HL-60/S4 treated with retinoic acid at 250 ng/mL for 4 days and 3 days (cell line): ENCODE measurements at regions not wholly inside any gene's neighbourhood (a gene's known extent, or its start where the extent isn't known, plus 50 kb on each side); places are given as distances from the start of the nearest gene placed in this dataset.
"Not testable (repeated sequence)": the region's sequence is repeated elsewhere in the genome, so short reads cannot be mapped to it uniquely, and the experiment has no call there.

Source experiments
- in situ Hi-C: fragments of 300-500 bp; cut with MboI; formaldehyde crosslinking; loops from 2 replicates; pipeline ENCODE4 v1.7.0; 2022; ENCODE audit warnings: low sequenced_read_pairs

- in situ Hi-C loops = loop anchor here (25.0 kb wide), 1 partner anchor 328 kb away; no protein-coding TSS in a partner anchor
These were observed 211.7 kb downstream of the LRRC70 start for GRCh38 chr5:62790348-62790747.

GRCh38 chr5:62786099-62786498 is 207.5 kb downstream of the LRRC70 start:
- in situ Hi-C loops = loop anchor here (25.0 kb wide), 1 partner anchor 324 kb away; no protein-coding TSS in a partner anchor

- in situ Hi-C loops = loop anchor here (25.0 kb wide), 1 partner anchor 323 kb away; no protein-coding TSS in a partner anchor
These were observed 207.0 kb downstream of the LRRC70 start for GRCh38 chr5:62785588-62785987.

GRCh38 chr5:62783374-62784057 is 204.9 kb downstream of the LRRC70 start:
- in situ Hi-C loops = loop anchor here (25.0 kb wide), 1 partner anchor 321 kb away; no protein-coding TSS in a partner anchor

- in situ Hi-C loops = loop anchor here (25.0 kb wide), 1 partner anchor 319 kb away; no protein-coding TSS in a partner anchor
These were observed 202.3 kb downstream of the LRRC70 start for GRCh38 chr5:62780888-62781287.

GRCh38 chr5:62780230-62780629 is 201.6 kb downstream of the LRRC70 start:
- in situ Hi-C loops = loop anchor here (25.0 kb wide), 1 partner anchor 318 kb away; no protein-coding TSS in a partner anchor

GRCh38 chr5:62779010-62779422 is 200.4 kb downstream of the LRRC70 start:
- in situ Hi-C loops = loop anchor here (25.0 kb wide), 1 partner anchor 317 kb away; no protein-coding TSS in a partner anchor

- in situ Hi-C loops = loop anchor here (25.0 kb wide), 1 partner anchor 316 kb away; no protein-coding TSS in a partner anchor
These were observed 199.8 kb downstream of the LRRC70 start for GRCh38 chr5:62778316-62779009.

- in situ Hi-C loops = loop anchor here (25.0 kb wide), 1 partner anchor 315 kb away; no protein-coding TSS in a partner anchor
These were observed 198.5 kb downstream of the LRRC70 start for GRCh38 chr5:62777081-62777480.

- in situ Hi-C loops = loop anchor here (25.0 kb wide), 1 partner anchor 314 kb away; no protein-coding TSS in a partner anchor
These were observed 198.0 kb downstream of the LRRC70 start for GRCh38 chr5:62776592-62776991.

- in situ Hi-C loops = no loop called here
These were observed 194.8 kb downstream of the LRRC70 start for GRCh38 chr5:62773460-62773859.

GRCh38 chr5:62771341-62771740 is 192.7 kb downstream of the LRRC70 start:
- in situ Hi-C loops = no loop called here

GRCh38 chr5:62767650-62768049 is 189.0 kb downstream of the LRRC70 start:
- in situ Hi-C loops = no loop called here

GRCh38 chr5:62767077-62767476 is 188.5 kb downstream of the LRRC70 start:
- in situ Hi-C loops = no loop called here

- in situ Hi-C loops = no loop called here
These were observed 183.9 kb downstream of the LRRC70 start for GRCh38 chr5:62762503-62762902.

GRCh38 chr5:62757686-62758085 is 179.1 kb downstream of the LRRC70 start:
- in situ Hi-C loops = not testable (repeated sequence)

GRCh38 chr5:62752998-62753367 is 174.4 kb downstream of the LRRC70 start:
- in situ Hi-C loops = not testable (repeated sequence)

GRCh38 chr5:62752056-62752997 is 173.7 kb downstream of the LRRC70 start:
- in situ Hi-C loops = not testable (repeated sequence)

GRCh38 chr5:62742207-62742606 is 163.6 kb downstream of the LRRC70 start:
- in situ Hi-C loops = no loop called here

GRCh38 chr5:62741761-62742160 is 163.1 kb downstream of the LRRC70 start:
- in situ Hi-C loops = no loop called here

- in situ Hi-C loops = no loop called here
These were observed 159.1 kb downstream of the LRRC70 start for GRCh38 chr5:62737766-62738165.
